GM19023 (cell line): ENCODE measurements at regions not wholly inside any gene's neighbourhood (a gene's known extent, or its start where the extent isn't known, plus 50 kb on each side); places are given as distances from the start of the nearest gene placed in this dataset.

Source experiments
- ATAC-seq: cut with Tn5 transposase; IDR thresholded peaks from one replicate; pipeline ENCODE4 v1.9.1; 2021; ENCODE audit warnings: mild to moderate bottlenecking, moderate library complexity; ENCODE audit not compliant: unreplicated experiment

- no peak for ATAC-seq
These were observed 419.8 kb downstream of the PLK2 start for GRCh38 chr5:58040044-58040443.

DNA sequence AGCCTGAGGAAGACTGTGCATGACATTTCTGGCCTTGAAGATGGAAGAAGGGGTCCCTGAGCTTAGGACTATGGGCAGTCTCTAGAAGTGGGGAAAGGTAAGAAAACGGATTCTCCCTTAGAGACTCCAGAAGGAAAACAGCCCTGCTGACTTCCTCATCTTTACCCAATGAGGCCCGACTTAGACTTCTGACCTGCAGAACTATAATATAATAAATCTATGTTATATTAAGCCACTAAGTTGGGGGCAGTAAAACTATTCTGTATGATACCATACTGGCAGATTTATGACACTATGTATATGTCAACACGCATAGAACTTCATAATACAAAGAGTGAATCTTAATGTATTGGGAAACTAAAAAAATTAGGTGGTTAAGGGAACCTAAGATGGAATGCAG is 422.0 kb downstream of the PLK2 start:
- ATAC-seq = no peak

GRCh38 chr5:58025809-58026208 is 434.1 kb downstream of the PLK2 start:
- no peak for ATAC-seq

GRCh38 chr5:58024151-58024550 is 435.7 kb downstream of the PLK2 start:
- ATAC-seq = no peak

DNA sequence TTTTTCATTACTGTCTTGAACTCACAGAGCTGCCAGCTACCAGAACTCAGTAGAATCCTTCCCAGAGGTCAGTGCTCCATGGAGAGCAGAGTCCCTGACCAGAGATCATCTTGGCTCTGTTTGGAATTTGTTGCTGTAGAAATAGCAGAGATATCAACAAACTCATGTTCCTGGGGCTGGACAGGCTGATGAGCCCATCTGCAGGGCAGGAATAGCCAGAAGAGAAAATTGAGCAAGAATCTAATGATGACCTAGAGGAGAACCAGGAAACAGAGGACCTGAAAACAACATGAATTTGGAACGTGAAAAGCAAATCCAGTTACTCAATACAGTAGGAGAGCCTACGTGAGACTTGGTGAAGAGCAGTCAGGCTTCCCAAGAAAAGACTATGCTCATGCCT is 437.8 kb downstream of the PLK2 start:
- ATAC-seq = no peak

DNA sequence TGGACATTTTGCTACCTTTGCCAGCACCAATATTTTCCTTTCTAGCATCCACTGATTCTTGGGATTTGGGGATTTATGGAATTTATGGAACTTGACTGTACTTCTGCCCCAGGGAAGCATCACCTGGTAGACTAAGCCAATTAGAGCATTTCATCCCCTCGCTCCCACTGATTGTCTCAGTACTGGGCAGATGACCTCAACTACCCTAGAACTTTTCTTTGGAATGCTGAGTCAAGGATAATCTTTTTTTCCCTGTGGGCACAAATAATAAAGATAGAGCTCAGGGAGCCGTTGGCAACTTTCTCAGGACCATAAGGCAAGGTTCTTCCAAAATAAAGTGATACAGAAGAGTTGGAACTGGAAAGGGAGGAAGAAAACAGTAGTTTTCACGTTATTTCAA is 438.4 kb downstream of the PLK2 start:
- no peak for ATAC-seq

- no peak for ATAC-seq
These were observed 440.3 kb downstream of the PLK2 start for GRCh38 chr5:58019614-58020013.

DNA sequence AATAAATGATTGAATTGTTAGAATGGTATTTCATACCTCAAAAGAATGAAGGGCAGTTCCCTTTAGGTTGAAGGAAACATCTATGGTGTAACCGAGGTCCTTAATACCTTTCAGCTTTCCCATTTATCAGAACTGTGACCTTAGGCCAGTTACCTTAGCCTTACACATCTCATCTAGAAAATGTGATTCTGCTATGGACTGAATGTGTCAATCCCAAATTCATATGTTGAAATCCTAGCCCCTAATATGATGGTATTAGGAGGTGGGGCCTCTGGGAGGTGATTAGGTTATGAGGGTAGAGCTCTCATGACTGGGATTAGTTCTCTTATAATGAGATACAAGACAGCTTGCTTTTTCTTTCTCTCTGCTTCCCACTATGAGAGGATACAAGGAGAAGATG is 441.9 kb downstream of the PLK2 start:
- no peak for ATAC-seq

DNA sequence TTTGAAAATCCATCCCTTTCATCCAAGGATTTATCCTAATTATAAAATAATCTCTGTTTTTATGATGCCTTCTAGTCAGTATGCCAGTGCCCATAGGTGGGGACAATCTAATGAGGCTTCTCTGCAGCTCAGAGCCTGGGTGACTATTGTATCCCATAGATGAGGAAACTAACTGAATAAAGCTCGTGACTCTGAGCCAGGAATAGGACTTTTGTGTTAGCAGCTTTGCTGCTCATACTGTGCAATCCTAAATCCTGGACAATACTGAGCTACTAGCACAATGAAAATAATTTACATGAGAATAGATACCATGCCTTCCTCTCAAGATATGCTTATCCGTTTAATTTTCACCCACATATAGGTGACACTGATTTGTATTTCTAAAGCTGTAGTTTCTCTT is 443.0 kb downstream of the PLK2 start:
- no peak for ATAC-seq

DNA sequence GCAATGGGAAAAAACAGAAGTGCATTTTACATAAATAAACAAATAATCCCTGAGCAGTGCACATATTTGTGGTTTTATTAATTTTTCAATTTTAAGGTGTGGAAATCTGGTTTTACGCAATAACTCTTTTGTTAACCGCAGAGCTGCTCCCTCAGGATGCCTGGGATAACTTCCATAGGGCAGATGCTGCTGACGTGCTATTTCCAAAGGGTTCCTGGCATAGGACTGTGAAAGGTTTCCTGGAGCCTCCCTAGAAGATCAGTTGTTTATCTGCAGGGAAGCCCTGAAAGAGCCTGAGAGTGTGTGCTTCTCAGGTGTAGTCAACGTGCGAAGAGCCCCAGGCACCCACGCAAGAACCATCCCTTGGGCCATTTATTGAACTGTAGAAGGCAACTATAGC is 443.5 kb downstream of the PLK2 start:
- no peak for ATAC-seq

GRCh38 chr5:58015175-58015574 is 444.7 kb downstream of the PLK2 start:
- no peak for ATAC-seq

DNA sequence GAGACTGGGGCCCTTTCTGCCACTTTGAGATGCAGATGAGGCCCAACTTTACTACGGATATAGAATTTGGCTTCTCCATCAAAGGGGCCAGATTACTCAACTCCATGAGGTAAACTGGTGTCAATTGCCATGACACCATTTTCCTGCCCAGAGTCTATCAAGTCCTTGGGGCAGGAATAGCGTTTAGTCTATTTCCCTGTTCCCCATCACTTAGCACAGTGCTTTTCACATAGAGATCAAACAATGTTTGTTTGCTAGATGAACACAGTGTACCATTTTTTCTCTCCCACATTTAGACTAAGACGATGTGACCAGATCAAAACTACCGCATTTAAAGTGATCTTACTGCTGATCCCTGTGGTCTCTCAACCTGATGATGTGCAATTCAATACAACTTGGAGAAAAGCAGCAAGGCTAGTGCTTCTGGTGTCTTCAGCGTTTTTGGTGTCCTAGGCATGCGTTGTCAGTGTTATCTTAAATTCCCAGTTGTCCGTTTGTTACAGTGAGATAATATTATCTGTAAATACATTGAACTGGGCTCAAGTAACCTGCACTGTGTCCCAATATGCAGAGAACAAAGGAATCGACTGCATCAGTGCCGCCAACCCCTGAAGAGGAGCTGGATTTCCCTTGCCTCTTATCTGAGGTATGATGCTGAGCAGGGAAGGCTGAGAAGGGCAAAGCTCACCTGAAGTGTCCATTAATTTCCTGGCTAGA is 446.2 kb downstream of the PLK2 start:
- no peak for ATAC-seq

DNA sequence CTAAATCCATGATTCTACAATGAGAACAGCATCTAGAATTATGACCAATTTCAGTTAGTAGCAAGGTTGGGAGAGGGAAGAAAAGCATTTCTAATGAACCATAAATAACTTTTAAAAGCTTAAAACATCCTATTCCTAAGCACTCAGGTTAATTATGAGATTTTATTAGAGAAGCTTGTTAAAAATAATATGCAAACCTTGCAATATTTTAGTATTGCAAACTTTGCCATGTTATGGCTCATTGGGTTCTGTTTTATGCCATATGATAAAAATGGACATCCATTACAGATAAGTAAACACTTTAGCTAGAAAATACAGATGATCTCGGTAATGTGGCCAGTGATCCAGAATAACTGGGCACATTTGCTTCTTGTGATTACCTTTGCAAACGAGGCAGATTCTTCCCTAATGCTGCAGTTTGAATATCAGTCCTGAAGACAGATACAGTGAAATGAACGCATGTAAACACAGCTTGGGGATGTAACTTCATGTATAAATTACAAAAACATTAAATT is 447.0 kb downstream of the PLK2 start:
- ATAC-seq = no peak

GRCh38 chr5:58012102-58012501 is 447.8 kb downstream of the PLK2 start:
- no peak for ATAC-seq

DNA sequence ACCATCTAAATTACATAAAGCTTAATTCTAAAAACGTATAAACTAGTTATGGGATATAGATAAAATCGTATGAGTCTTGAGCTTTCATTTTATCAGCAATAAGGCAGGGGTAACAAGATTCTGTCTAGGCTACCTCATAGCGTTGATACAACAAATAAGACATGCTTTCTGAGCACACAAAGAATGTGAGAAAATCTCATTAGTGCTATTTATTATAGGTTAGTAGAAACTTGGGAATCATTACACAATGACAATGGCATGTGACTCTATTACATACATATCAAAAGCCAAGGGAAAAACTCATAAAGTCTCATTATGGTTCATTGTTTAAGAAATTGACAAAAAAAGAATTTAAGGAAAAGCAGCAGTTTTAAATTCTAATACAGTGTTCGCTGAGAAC is 448.6 kb downstream of the PLK2 start:
- no peak for ATAC-seq

DNA sequence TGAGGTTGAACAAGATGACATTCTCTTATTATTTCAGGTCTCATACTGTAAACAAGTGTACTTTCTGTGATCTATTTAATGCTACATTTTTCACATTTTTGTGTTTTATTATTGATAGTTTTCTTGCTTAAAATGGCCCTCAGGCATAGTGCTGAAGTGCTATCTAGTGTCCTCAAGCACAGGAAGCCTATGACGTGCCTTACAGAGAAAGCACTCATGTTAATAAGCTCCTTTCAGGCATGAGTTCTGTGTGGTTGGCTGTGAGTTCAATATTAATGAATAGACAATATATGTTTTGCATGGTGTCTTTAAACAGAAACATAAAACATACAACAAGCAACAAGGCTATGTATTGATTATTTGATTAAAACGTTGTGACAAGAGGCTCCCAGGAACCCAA is 450.1 kb downstream of the PLK2 start:
- no peak for ATAC-seq

- ATAC-seq = no peak
These were observed 457.6 kb downstream of the PLK2 start for GRCh38 chr5:58002323-58002722.

- no peak for ATAC-seq
These were observed 466.0 kb downstream of the PLK2 start for GRCh38 chr5:57993866-57994265.

- ATAC-seq = no peak
These were observed 470.5 kb downstream of the PLK2 start for GRCh38 chr5:57989378-57989777.

DNA sequence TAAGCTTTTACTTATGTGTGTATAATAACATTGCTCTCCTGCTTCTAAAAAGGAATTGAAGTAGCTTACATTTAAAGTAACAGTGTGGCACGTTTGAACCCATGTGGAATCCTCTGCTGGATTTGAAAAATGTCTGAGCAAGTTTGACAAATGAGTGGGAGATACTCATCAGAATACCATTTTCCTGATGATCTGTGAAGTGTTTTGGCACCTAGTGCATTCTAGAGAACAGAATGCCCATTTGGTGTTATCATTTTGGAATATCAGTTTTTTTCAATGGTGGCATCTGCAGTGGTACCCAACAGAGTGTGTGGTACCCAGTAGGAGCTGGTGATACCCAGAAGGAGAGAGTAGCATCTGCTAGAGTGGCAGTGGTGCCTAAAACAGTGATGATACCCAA is 471.1 kb downstream of the PLK2 start:
- ATAC-seq = no peak

GRCh38 chr5:57987552-57987951 is 472.3 kb downstream of the PLK2 start:
- no peak for ATAC-seq

DNA sequence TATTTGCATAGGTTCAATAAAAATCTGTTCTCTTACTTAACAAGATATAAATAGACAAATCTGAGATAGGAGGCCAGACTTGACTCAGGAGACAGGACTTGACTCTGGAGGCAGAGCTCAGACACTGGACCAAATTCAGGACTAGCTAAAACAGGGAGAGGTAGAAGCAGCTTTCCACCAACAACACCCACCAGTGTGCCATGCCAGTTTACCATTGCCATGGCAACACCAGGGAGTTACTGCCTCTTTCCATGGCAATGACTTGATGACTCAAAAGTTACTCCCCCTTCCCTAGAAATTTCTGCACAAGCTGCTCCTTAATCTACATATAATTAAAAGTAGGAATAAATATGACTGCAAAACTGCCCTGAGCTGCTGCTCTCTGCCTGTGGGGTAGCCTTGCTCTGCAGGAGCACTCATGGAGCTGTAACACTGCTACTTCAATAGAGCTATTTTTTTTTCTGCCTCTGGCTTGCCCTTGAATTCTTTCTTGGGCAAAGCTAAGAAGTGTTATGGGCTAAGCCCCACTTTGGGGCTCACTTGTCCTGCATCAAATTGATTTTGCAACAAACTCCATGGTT is 473.0 kb downstream of the PLK2 start:
- ATAC-seq = no peak

DNA sequence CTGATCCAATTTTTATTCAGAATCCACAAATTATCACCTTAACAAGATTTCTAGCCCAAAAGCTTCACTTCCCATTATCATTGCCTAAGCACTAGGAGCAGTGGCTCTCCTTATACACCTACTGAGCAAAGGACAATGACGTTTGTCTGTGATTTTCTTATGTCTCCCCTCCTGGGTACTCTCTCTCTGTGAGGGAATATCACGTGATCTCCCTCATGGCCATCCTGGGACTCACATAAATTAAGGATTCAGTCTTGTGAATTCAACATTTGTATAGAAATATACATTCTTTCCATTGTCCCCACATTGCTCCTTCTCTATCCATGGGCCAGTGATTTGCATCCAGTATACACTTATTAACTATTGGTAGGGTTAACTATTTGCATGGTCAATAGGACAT is 476.5 kb downstream of the PLK2 start:
- ATAC-seq = no peak
